ENCODE measurements at regions not wholly inside any gene's neighbourhood (a gene's known extent, or its start where the extent isn't known, plus 50 kb on each side); places are given as distances from the start of the nearest gene placed in this dataset.

GRCh38 chr5:98042521-98042920 lies 730.9 kb upstream of the RGMB start:
- no peak overlapping the region for H3K9ac ChIP-seq (ENCODE audit: low read length)
- H3K27me3 ChIP-seq (ENCODE audit: control insufficient read depth, insufficient read depth, low read length): no peaks in the 10 kb centered on the region
- no peaks in the 10 kb centered on the region for H3K9me3 ChIP-seq (ENCODE audit: control insufficient read depth, insufficient read depth, low read depth, low read length)
- H3K27ac ChIP-seq (ENCODE audit: low read depth, low read length): no peak overlapping the region
- H3K4me1 ChIP-seq (ENCODE audit: control insufficient read depth, insufficient read depth, low read length): peaks cover 19% of the 10 kb centered on the region
- no peak overlapping the region for H3K4me3 ChIP-seq (ENCODE audit: low read depth, low read length)
- no peaks in the 10 kb centered on the region for H3K36me3 ChIP-seq (ENCODE audit: control insufficient read depth, insufficient read depth, low read length)

GRCh38 chr5:98042961-98043360 lies 730.5 kb upstream of the RGMB start:
- no peak overlapping the region for H3K9ac ChIP-seq (ENCODE audit: low read length)
- H3K27me3 ChIP-seq (ENCODE audit: control insufficient read depth, insufficient read depth, low read length): no peaks in the 10 kb centered on the region
- peaks cover 19% of the 10 kb centered on the region for H3K4me1 ChIP-seq (ENCODE audit: control insufficient read depth, insufficient read depth, low read length)
- no peaks in the 10 kb centered on the region for H3K36me3 ChIP-seq (ENCODE audit: control insufficient read depth, insufficient read depth, low read length)
- H3K4me3 ChIP-seq (ENCODE audit: low read depth, low read length): no peak overlapping the region
- H3K9me3 ChIP-seq (ENCODE audit: control insufficient read depth, insufficient read depth, low read depth, low read length): no peaks in the 10 kb centered on the region
- H3K27ac ChIP-seq (ENCODE audit: low read depth, low read length): no peak overlapping the region

- Histone ChIP-seq H3K9ac (ENCODE audit: low read length) (peak overlapping the region; percentile 36), H3K4me3 (ENCODE audit: low read depth, low read length) (no peak overlapping the region), H3K4me1 (ENCODE audit: control insufficient read depth, insufficient read depth, low read length) (no peaks in the 10 kb centered on the region), H3K27me3 (ENCODE audit: control insufficient read depth, insufficient read depth, low read length) (no peaks in the 10 kb centered on the region), H3K9me3 (ENCODE audit: control insufficient read depth, insufficient read depth, low read depth, low read length) (no peaks in the 10 kb centered on the region), H3K36me3 (ENCODE audit: control insufficient read depth, insufficient read depth, low read length) (no peaks in the 10 kb centered on the region), H3K27ac (ENCODE audit: low read depth, low read length) (no peak overlapping the region)
These were observed 722.9 kb upstream of the RGMB start for GRCh38 chr5:98050583-98050982.

- Histone ChIP-seq H3K36me3 (ENCODE audit: control insufficient read depth, insufficient read depth, low read length) (no peaks in the 10 kb centered on the region), H3K9ac (ENCODE audit: low read length) (no peak overlapping the region), H3K27me3 (ENCODE audit: control insufficient read depth, insufficient read depth, low read length) (no peaks in the 10 kb centered on the region), H3K9me3 (ENCODE audit: control insufficient read depth, insufficient read depth, low read depth, low read length) (no peaks in the 10 kb centered on the region), H3K4me3 (ENCODE audit: low read depth, low read length) (no peak overlapping the region), H3K27ac (ENCODE audit: low read depth, low read length) (no peak overlapping the region), H3K4me1 (ENCODE audit: control insufficient read depth, insufficient read depth, low read length) (no peaks in the 10 kb centered on the region)
These were observed 720.3 kb upstream of the RGMB start for GRCh38 chr5:98053170-98053569.

- H3K27me3 ChIP-seq (ENCODE audit: control insufficient read depth, insufficient read depth, low read length): no peaks in the 10 kb centered on the region
- no peak overlapping the region for H3K9ac ChIP-seq (ENCODE audit: low read length)
These were observed 713.3 kb upstream of the RGMB start for GRCh38 chr5:98060148-98060547.

GRCh38 chr5:98064118-98064685 lies 709.3 kb upstream of the RGMB start:
- Histone ChIP-seq H3K36me3 (ENCODE audit: control insufficient read depth, insufficient read depth, low read length) (no peaks in the 10 kb centered on the region), H3K9me3 (ENCODE audit: control insufficient read depth, insufficient read depth, low read depth, low read length) (no peaks in the 10 kb centered on the region), H3K27me3 (ENCODE audit: control insufficient read depth, insufficient read depth, low read length) (no peaks in the 10 kb centered on the region), H3K4me1 (ENCODE audit: control insufficient read depth, insufficient read depth, low read length) (no peaks in the 10 kb centered on the region), H3K9ac (ENCODE audit: low read length) (no peak overlapping the region), H3K4me3 (ENCODE audit: low read depth, low read length) (no peak overlapping the region), H3K27ac (ENCODE audit: low read depth, low read length) (no peak overlapping the region)

More at GRCh38 chr5:98060148-98060547, 713.3 kb upstream of the RGMB start:
- Histone ChIP-seq H3K36me3 (ENCODE audit: control insufficient read depth, insufficient read depth, low read length) (no peaks in the 10 kb centered on the region), H3K9me3 (ENCODE audit: control insufficient read depth, insufficient read depth, low read depth, low read length) (no peaks in the 10 kb centered on the region), H3K27ac (ENCODE audit: low read depth, low read length) (no peak overlapping the region), H3K4me1 (ENCODE audit: control insufficient read depth, insufficient read depth, low read length) (no peaks in the 10 kb centered on the region), H3K4me3 (ENCODE audit: low read depth, low read length) (no peak overlapping the region)

- no peak overlapping the region for H3K9ac ChIP-seq (ENCODE audit: low read length)
- no peaks in the 10 kb centered on the region for H3K4me1 ChIP-seq (ENCODE audit: control insufficient read depth, insufficient read depth, low read length)
- no peak overlapping the region for H3K27ac ChIP-seq (ENCODE audit: low read depth, low read length)
- no peaks in the 10 kb centered on the region for H3K27me3 ChIP-seq (ENCODE audit: control insufficient read depth, insufficient read depth, low read length)
- H3K4me3 ChIP-seq (ENCODE audit: low read depth, low read length): no peak overlapping the region
- H3K36me3 ChIP-seq (ENCODE audit: control insufficient read depth, insufficient read depth, low read length): no peaks in the 10 kb centered on the region
- no peaks in the 10 kb centered on the region for H3K9me3 ChIP-seq (ENCODE audit: control insufficient read depth, insufficient read depth, low read depth, low read length)
These were observed 708.1 kb upstream of the RGMB start for GRCh38 chr5:98065261-98065909.

- Histone ChIP-seq H3K27me3 (ENCODE audit: control insufficient read depth, insufficient read depth, low read length) (no peaks in the 10 kb centered on the region), H3K36me3 (ENCODE audit: control insufficient read depth, insufficient read depth, low read length) (no peaks in the 10 kb centered on the region), H3K9ac (ENCODE audit: low read length) (no peak overlapping the region), H3K4me1 (ENCODE audit: control insufficient read depth, insufficient read depth, low read length) (no peaks in the 10 kb centered on the region), H3K9me3 (ENCODE audit: control insufficient read depth, insufficient read depth, low read depth, low read length) (no peaks in the 10 kb centered on the region), H3K4me3 (ENCODE audit: low read depth, low read length) (no peak overlapping the region), H3K27ac (ENCODE audit: low read depth, low read length) (no peak overlapping the region)
These were observed 706.6 kb upstream of the RGMB start for GRCh38 chr5:98066910-98067309.

GRCh38 chr5:98069876-98070512 lies 703.5 kb upstream of the RGMB start:
- Histone ChIP-seq H3K27me3 (ENCODE audit: control insufficient read depth, insufficient read depth, low read length) (no peaks in the 10 kb centered on the region), H3K27ac (ENCODE audit: low read depth, low read length) (no peak overlapping the region)

GRCh38 chr5:98072921-98073320 lies 700.5 kb upstream of the RGMB start:
- Histone ChIP-seq H3K4me3 (ENCODE audit: low read depth, low read length) (no peak overlapping the region), H3K27me3 (ENCODE audit: control insufficient read depth, insufficient read depth, low read length) (no peaks in the 10 kb centered on the region), H3K9ac (ENCODE audit: low read length) (no peak overlapping the region), H3K4me1 (ENCODE audit: control insufficient read depth, insufficient read depth, low read length) (0 out of 2 replicates have a peak, but pooled peaks cover 3% of the 10 kb centered on the region), H3K27ac (ENCODE audit: low read depth, low read length) (no peak overlapping the region), H3K36me3 (ENCODE audit: control insufficient read depth, insufficient read depth, low read length) (no peaks in the 10 kb centered on the region), H3K9me3 (ENCODE audit: control insufficient read depth, insufficient read depth, low read depth, low read length) (no peaks in the 10 kb centered on the region)

More at GRCh38 chr5:98069876-98070512, 703.5 kb upstream of the RGMB start:
- Histone ChIP-seq H3K9ac (ENCODE audit: low read length) (no peak overlapping the region), H3K4me1 (ENCODE audit: control insufficient read depth, insufficient read depth, low read length) (no peaks in the 10 kb centered on the region), H3K9me3 (ENCODE audit: control insufficient read depth, insufficient read depth, low read depth, low read length) (no peaks in the 10 kb centered on the region), H3K36me3 (ENCODE audit: control insufficient read depth, insufficient read depth, low read length) (no peaks in the 10 kb centered on the region), H3K4me3 (ENCODE audit: low read depth, low read length) (no peak overlapping the region)

- Histone ChIP-seq H3K36me3 (ENCODE audit: control insufficient read depth, insufficient read depth, low read length) (no peaks in the 10 kb centered on the region), H3K4me3 (ENCODE audit: low read depth, low read length) (no peak overlapping the region), H3K27ac (ENCODE audit: low read depth, low read length) (no peak overlapping the region), H3K27me3 (ENCODE audit: control insufficient read depth, insufficient read depth, low read length) (no peaks in the 10 kb centered on the region), H3K4me1 (ENCODE audit: control insufficient read depth, insufficient read depth, low read length) (0 out of 2 replicates have a peak, but pooled peaks cover 3% of the 10 kb centered on the region), H3K9ac (ENCODE audit: low read length) (no peak overlapping the region), H3K9me3 (ENCODE audit: control insufficient read depth, insufficient read depth, low read depth, low read length) (no peaks in the 10 kb centered on the region)
These were observed 697.0 kb upstream of the RGMB start for GRCh38 chr5:98076501-98076900.

Data from HUES6 (cell line).